Chondrocyte (in vitro differentiated cells): ENCODE measurements at regions not wholly inside any gene's neighbourhood (a gene's known extent, or its start where the extent isn't known, plus 50 kb on each side); places are given as distances from the start of the nearest gene placed in this dataset.

ENCODE experiments used
- DNase-seq: peaks from one replicate; pipeline ENCODE4 v3.0.0; 2021; ENCODE audit warnings: mixed read lengths, low spot score
- H3K27ac Mint-ChIP-seq: one replicate; pipeline ENCODE4 v1.8.0; 2021; ENCODE audit warnings: mild to moderate bottlenecking, moderate library complexity, mixed read lengths; ENCODE audit not compliant: unreplicated experiment
- H3K27me3 Mint-ChIP-seq: 2 replicates; pipeline ENCODE4 v1.8.0; 2021; ENCODE audit warnings: low read depth, mixed read lengths
- H3K36me3 Mint-ChIP-seq: 2 replicates; pipeline ENCODE4 v1.8.0; 2021; ENCODE audit warnings: low read depth, mixed read lengths
- H3K4me1 Mint-ChIP-seq: 2 replicates; pipeline ENCODE4 v1.8.0; 2021; ENCODE audit warnings: low read depth, mild to moderate bottlenecking, mixed read lengths
- H3K4me3 Mint-ChIP-seq: one replicate; pipeline ENCODE4 v1.8.0; 2021; ENCODE audit warnings: mild to moderate bottlenecking, moderate library complexity, mixed read lengths; ENCODE audit not compliant: unreplicated experiment
- H3K9me3 Mint-ChIP-seq: 2 replicates; pipeline ENCODE4 v1.8.0; 2021; ENCODE audit warnings: low read depth, mixed read lengths
- TF ChIP-seq, protein P1 (sequence below): fragments of 200-600 bp; sonication (generic); IDR thresholded peaks from 2 replicates; pipeline ENCODE4 v1.5.0; 2021; ENCODE audit warnings: antibody characterized with exemption, mild to moderate bottlenecking, moderate library complexity

DNA sequence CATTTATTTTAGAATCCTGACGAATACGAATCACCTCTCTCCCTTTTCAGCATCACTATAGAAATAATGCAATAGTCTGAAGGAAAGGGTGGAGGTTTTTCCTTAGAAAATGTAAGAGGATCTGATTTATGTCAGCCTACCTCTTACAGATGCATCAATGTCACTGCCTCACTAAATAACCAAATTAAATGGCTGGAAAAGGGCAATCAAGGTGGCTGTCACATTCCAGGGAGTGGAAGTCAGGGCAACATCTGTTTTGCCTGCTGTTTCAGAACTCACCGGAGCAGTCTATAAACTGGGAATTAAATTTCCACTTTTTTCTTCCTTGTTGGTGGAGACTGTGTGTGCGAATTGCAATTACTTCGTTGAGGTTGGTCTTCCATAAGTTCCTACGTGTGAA, 299.3 kb upstream of the PDZRN3 start:
- Mint-ChIP-seq H3K36me3 (no peaks in the 10 kb centered on the region), H3K27ac (no peak overlapping the region), H3K4me1 (no peaks in the 10 kb centered on the region), H3K4me3 (no peak overlapping the region), H3K27me3 (peaks cover 6% of the 10 kb centered on the region), H3K9me3 (no peaks in the 10 kb centered on the region)
- TF ChIP-seq, protein P1, sequence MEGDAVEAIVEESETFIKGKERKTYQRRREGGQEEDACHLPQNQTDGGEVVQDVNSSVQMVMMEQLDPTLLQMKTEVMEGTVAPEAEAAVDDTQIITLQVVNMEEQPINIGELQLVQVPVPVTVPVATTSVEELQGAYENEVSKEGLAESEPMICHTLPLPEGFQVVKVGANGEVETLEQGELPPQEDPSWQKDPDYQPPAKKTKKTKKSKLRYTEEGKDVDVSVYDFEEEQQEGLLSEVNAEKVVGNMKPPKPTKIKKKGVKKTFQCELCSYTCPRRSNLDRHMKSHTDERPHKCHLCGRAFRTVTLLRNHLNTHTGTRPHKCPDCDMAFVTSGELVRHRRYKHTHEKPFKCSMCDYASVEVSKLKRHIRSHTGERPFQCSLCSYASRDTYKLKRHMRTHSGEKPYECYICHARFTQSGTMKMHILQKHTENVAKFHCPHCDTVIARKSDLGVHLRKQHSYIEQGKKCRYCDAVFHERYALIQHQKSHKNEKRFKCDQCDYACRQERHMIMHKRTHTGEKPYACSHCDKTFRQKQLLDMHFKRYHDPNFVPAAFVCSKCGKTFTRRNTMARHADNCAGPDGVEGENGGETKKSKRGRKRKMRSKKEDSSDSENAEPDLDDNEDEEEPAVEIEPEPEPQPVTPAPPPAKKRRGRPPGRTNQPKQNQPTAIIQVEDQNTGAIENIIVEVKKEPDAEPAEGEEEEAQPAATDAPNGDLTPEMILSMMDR: no peak
- DNase-seq: no peak

DNA sequence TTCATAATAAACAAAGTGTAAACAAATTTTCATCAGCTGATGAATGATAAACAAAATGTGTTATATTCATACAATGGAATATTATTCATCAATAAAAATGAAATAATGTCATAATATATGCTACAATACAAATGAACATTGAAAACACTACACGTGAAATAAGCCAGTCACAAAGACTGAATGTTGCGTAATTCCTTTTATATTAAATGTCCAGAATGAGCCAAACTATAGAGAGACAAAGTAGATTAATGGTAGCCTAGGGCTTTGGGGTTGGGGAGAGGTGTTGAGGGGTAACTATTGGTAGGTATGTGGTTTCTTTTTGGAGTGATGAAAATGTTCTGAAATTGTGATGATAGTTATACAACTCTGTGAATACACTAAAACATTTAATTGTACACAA, 292.9 kb upstream of the PDZRN3 start:
- TF ChIP-seq, protein P1: no peak
- no peak overlapping the region for H3K4me3 Mint-ChIP-seq
- DNase-seq: no peak
- H3K27ac Mint-ChIP-seq: no peak overlapping the region
- no peaks in the 10 kb centered on the region for H3K4me1 Mint-ChIP-seq
- H3K36me3 Mint-ChIP-seq: no peaks in the 10 kb centered on the region
- peaks cover 2% of the 10 kb centered on the region for H3K27me3 Mint-ChIP-seq
- H3K9me3 Mint-ChIP-seq: no peaks in the 10 kb centered on the region

DNA sequence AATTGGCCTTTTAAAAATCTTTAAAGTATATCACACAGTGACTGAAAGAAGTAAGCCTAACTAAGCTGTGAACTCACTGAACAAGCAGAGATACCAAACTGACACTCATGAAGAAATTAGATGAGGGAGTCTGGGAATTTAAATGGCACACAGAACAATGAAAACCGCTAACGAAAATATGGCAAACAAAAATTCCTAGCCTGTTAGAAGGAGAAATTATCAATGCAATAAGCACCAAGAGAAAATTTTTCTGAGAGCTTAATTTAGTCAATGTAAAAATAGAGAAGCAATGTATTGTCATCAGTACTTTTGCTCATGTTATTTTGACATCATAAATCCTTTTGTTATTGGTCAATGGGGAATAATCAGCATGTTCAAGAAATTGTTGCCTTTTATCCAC, 291.1 kb upstream of the PDZRN3 start:
- no peaks in the 10 kb centered on the region for H3K4me1 Mint-ChIP-seq
- peaks cover 13% of the 10 kb centered on the region for H3K27me3 Mint-ChIP-seq
- DNase-seq: no peak
- no peak overlapping the region for H3K4me3 Mint-ChIP-seq
- no peaks in the 10 kb centered on the region for H3K36me3 Mint-ChIP-seq
- TF ChIP-seq, protein P1: no peak
- H3K9me3 Mint-ChIP-seq: no peaks in the 10 kb centered on the region
- H3K27ac Mint-ChIP-seq: no peak overlapping the region

DNA sequence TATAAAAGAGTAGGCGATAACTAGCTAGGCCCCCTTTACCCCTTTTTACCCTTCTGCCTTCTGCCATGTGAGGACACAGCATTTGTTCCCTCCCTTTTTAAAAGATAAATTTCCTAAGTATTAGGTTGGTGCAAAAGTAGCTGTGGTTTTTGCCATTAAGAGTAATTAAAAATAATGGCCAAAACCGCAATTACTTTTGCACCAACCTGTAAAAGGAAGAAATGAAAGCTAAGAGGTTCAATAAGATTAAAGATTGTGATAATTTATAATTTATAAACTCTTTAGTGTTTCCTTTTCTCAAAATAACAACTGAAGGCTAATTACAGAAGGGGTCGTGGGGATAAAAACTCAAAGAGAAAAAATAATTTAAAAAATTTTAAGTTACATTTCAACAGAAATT, 283.5 kb upstream of the PDZRN3 start:
- H3K27ac Mint-ChIP-seq: no peak overlapping the region
- no peak overlapping the region for H3K4me3 Mint-ChIP-seq
- TF ChIP-seq, protein P1: no peak
- no peak for DNase-seq
- H3K9me3 Mint-ChIP-seq: peaks cover 6% of the 10 kb centered on the region
- no peaks in the 10 kb centered on the region for H3K4me1 Mint-ChIP-seq
- no peaks in the 10 kb centered on the region for H3K36me3 Mint-ChIP-seq
- peaks cover 12% of the 10 kb centered on the region for H3K27me3 Mint-ChIP-seq

DNA sequence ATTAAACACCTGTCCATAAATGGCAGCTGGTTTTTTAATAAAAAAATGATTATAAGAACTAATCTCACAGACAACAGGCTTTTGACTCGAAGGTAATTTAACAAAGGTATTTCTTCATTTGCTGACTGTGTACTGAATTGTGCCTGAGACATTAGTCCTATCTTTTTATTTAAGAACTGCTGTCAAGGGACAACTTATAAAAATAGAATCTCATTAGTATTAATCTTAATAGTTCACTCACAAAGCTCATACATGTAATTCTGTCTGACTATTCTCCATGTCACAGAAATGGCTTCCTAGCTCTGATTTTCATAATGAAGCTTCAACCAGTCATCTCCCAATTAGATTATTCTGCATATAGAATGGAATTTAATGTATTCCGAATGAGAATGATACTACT, 276.9 kb upstream of the PDZRN3 start:
- TF ChIP-seq, protein P1: no peak
- H3K27me3 Mint-ChIP-seq: peaks cover 8% of the 10 kb centered on the region
- H3K36me3 Mint-ChIP-seq: no peaks in the 10 kb centered on the region
- no peaks in the 10 kb centered on the region for H3K4me1 Mint-ChIP-seq
- H3K27ac Mint-ChIP-seq: no peak overlapping the region
- DNase-seq: no peak
- H3K9me3 Mint-ChIP-seq: peaks cover 3% of the 10 kb centered on the region
- no peak overlapping the region for H3K4me3 Mint-ChIP-seq
